ENCODE measurements at regions not wholly inside any gene's neighbourhood (a gene's known extent, or its start where the extent isn't known, plus 50 kb on each side); places are given as distances from the start of the nearest gene placed in this dataset.
A peak's percentile ranks its signal among the peaks of the same experiment; 100 is the strongest.

DNA sequence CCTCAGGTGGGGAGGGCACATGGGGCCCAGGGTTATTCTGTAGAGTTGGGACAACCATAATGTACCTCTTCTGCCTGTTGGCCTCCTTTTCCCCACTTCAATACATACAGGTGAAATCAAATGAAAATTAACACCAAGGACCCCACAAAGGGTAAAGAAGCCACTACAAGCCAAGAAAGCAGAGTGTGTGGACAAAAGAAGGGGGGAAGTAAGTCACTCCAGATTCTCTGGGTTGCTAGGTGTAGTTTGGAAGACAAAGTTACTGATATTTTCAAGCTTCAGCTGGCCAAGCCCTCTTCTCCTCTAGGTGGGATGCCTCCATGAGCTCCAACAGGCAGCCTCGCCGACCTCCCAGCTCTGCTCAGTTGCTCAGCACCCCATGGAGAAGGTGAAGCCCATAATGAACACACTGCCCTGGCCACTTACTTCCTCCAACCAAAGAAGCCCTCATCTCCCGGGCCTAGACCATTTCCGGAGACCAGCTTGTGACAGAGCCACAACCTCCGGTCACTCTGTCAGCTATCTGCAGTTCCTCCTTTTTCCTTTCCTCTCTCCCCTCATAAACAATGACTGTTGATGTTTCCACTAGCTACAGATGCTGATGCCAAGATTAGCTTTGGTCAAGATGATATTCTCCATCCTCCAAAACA is 66.8 kb upstream of the MED4 start:
- H3K27me3 ChIP-seq (replicated peaks; ENCODE audit: insufficient read depth), result no peaks in the 10 kb centered on the region
- WGBS, 2 experiments (ENCODE audit: low coverage in 1 of 2, low lambda C conversion rate in 2 of 2, missing lambda C conversion rate in 2 of 2), result 73 to 78% methylated on average over 5 of the region's 5 CpGs

DNA sequence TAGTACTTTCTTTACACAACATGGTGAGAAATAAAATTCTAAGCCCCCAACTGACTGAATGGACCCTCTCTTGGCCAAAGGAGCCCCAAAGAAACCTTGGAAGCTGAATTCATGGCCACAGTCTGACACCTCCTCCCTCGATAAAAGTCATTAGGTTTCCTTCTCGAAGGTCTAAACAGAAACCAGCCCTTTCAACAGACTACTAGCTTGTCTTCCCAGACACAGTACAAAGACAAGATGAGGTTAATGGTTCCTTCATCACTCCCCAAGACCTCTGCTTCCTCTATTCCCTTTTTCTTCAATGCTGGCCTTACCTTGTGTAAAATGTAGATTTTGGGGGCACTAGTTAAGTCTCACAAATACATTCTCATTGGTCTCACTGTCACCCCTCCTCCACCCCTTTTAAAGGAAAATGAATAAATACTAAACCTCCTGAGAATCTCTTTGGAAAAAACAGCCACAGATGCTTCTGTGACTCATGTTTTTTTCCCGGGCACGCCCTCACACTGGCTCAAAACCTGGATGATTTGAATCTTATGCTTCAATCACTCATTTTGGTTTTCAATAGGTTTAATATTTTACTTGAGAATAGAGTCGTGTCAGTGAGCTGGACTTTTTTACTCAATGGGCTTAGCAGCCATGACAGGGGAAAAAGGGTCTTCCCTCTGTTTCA is 65.8 kb upstream of the MED4 start:
- Histone ChIP-seq H3K27me3 (replicated peaks; ENCODE audit: insufficient read depth) (no peaks in the 10 kb centered on the region), H3K4me2 (ENCODE audit: unreplicated experiment) (peak overlapping the region; percentile 73), H3K79me2 (ENCODE audit: insufficient read depth) (no peaks in the 10 kb centered on the region), H3K4me1 (ENCODE audit: insufficient read depth) (peaks cover 33% of the 10 kb centered on the region), H4K20me1 (ENCODE audit: insufficient read depth) (no peaks in the 10 kb centered on the region), H3K4me3 (peak overlapping the region; percentile 44), H3K36me3 (ENCODE audit: low read depth) (no peaks in the 10 kb centered on the region), H3K27ac (peak overlapping the region; percentile 71), H3K9ac (peak overlapping the region; percentile 58), H2AFZ (peak overlapping the region; percentile 83), H3K9me2 (ENCODE audit: insufficient read depth) (no peaks in the 10 kb centered on the region), H3K9me3 (ENCODE audit: low read depth) (no peaks in the 10 kb centered on the region), H3F3A (ENCODE audit: insufficient read depth) (peaks cover 19% of the 10 kb centered on the region)
- in situ Hi-C loops (cut with MboI), result no loop called here
- WGBS, 2 experiments (ENCODE audit: low coverage in 1 of 2, low lambda C conversion rate in 2 of 2, missing lambda C conversion rate in 2 of 2), result 2 to 7% methylated on average over 5 of the region's 5 CpGs
- DNase-seq, result peak; percentile 83
- TF ChIP-seq EZH2phosphoT487 (IDR thresholded peaks at IDR 0.05; ENCODE audit: insufficient read depth, low read depth), result no peak
- no peak for TF ChIP-seq EZH2 (IDR thresholded peaks at IDR 0.05; ENCODE audit: insufficient read depth, poor library complexity, severe bottlenecking)

More for the DNA sequence above, 66.8 kb upstream of the MED4 start:
- H3K27ac ChIP-seq, result no peak overlapping the region; the same call in 1 of the 2 replicates
- no peak overlapping the region for H3K4me3 ChIP-seq
- H3K4me2 ChIP-seq (ENCODE audit: unreplicated experiment), result peak overlapping the region; percentile 73
- DNase-seq, result no peak
- H4K20me1 ChIP-seq (ENCODE audit: insufficient read depth), result no peaks in the 10 kb centered on the region
- H3K9ac ChIP-seq, result no peak overlapping the region
- no peaks in the 10 kb centered on the region for H3K9me2 ChIP-seq (ENCODE audit: insufficient read depth)
- H3K36me3 ChIP-seq (ENCODE audit: low read depth), result no peaks in the 10 kb centered on the region
- peaks cover 19% of the 10 kb centered on the region for H3F3A ChIP-seq (ENCODE audit: insufficient read depth)
- TF ChIP-seq EZH2phosphoT487 (IDR thresholded peaks at IDR 0.05; ENCODE audit: insufficient read depth, low read depth) (no peak), EZH2 (IDR thresholded peaks at IDR 0.05; ENCODE audit: insufficient read depth, poor library complexity, severe bottlenecking) (no peak)
- H3K79me2 ChIP-seq (ENCODE audit: insufficient read depth), result no peaks in the 10 kb centered on the region
- in situ Hi-C loops (cut with MboI), result no loop called here
- peak overlapping the region; percentile 83 for H2AFZ ChIP-seq
- peaks cover 26% of the 10 kb centered on the region for H3K4me1 ChIP-seq (ENCODE audit: insufficient read depth)
- H3K9me3 ChIP-seq (ENCODE audit: low read depth), result no peaks in the 10 kb centered on the region

- peak; percentile 62 for DNase-seq
- Histone ChIP-seq H3K4me1 (ENCODE audit: insufficient read depth) (peaks cover 37% of the 10 kb centered on the region), H3K27ac (peak overlapping the region; percentile 71), H3K4me2 (ENCODE audit: unreplicated experiment) (peak overlapping the region; percentile 72), H2AFZ (peak overlapping the region; percentile 83), H4K20me1 (ENCODE audit: insufficient read depth) (no peaks in the 10 kb centered on the region), H3K36me3 (ENCODE audit: low read depth) (no peaks in the 10 kb centered on the region), H3F3A (ENCODE audit: insufficient read depth) (peaks cover 19% of the 10 kb centered on the region), H3K27me3 (replicated peaks; ENCODE audit: insufficient read depth) (no peaks in the 10 kb centered on the region), H3K9me2 (ENCODE audit: insufficient read depth) (no peaks in the 10 kb centered on the region), H3K4me3 (no peak overlapping the region), H3K9me3 (ENCODE audit: low read depth) (no peaks in the 10 kb centered on the region), H3K79me2 (ENCODE audit: insufficient read depth) (no peaks in the 10 kb centered on the region), H3K9ac (peak overlapping the region; percentile 58)
- WGBS, 2 experiments (ENCODE audit: low coverage in 1 of 2, low lambda C conversion rate in 2 of 2, missing lambda C conversion rate in 2 of 2), result 8 to 26% methylated on average over 3 of the region's 3 CpGs
- TF ChIP-seq EZH2 (IDR thresholded peaks at IDR 0.05; ENCODE audit: insufficient read depth, poor library complexity, severe bottlenecking), result no peak
- TF ChIP-seq EZH2phosphoT487 (IDR thresholded peaks at IDR 0.05; ENCODE audit: insufficient read depth, low read depth), result no peak
- in situ Hi-C loops (cut with MboI), result no loop called here
Measured at GRCh38 chr13:48159826-48160225, 64.9 kb upstream of the MED4 start.

DNA sequence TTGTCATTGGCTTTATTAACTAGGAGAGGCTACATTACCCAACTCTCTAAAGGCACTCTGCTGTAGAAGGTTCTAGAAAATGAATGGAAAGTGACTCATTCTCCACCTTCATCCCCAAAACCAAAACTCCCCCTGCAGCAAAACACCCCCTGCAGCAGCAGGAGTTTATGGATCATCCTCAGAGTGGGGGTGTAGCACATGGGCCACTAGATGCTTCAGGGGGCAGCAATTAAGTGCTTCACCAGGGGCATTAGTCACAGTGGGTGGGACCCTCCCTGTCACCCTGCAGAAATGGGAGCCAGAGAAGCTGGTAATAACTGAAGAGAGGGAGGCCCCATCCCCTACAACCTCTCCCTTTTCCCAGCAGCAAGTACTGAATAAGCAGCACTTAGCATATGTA is 64.5 kb upstream of the MED4 start:
- TF ChIP-seq EZH2phosphoT487 (IDR thresholded peaks at IDR 0.05; ENCODE audit: insufficient read depth, low read depth) (no peak), EZH2 (IDR thresholded peaks at IDR 0.05; ENCODE audit: insufficient read depth, poor library complexity, severe bottlenecking) (no peak)
- H3F3A ChIP-seq (ENCODE audit: insufficient read depth), result peaks cover 19% of the 10 kb centered on the region
- no peaks in the 10 kb centered on the region for H4K20me1 ChIP-seq (ENCODE audit: insufficient read depth)
- no peak overlapping the region for H3K4me3 ChIP-seq
- H3K79me2 ChIP-seq (ENCODE audit: insufficient read depth), result no peaks in the 10 kb centered on the region
- no peaks in the 10 kb centered on the region for H3K27me3 ChIP-seq (replicated peaks; ENCODE audit: insufficient read depth)
- H3K9me3 ChIP-seq (ENCODE audit: low read depth), result no peaks in the 10 kb centered on the region
- H3K9me2 ChIP-seq (ENCODE audit: insufficient read depth), result no peaks in the 10 kb centered on the region
- H3K9ac ChIP-seq, result peak overlapping the region; percentile 58
- H3K27ac ChIP-seq, result peak overlapping the region; percentile 71
- in situ Hi-C loops (cut with MboI), result no loop called here
- H3K4me1 ChIP-seq (ENCODE audit: insufficient read depth), result peaks cover 37% of the 10 kb centered on the region
- H2AFZ ChIP-seq, result peak overlapping the region; percentile 83
- no peaks in the 10 kb centered on the region for H3K36me3 ChIP-seq (ENCODE audit: low read depth)
- peak overlapping the region; percentile 72 for H3K4me2 ChIP-seq (ENCODE audit: unreplicated experiment)
- peak; percentile 65 for DNase-seq

All from GM23248 (cell line).